Loucy (cell line): ENCODE measurements at regions not wholly inside any gene's neighbourhood (a gene's known extent, or its start where the extent isn't known, plus 50 kb on each side); places are given as distances from the start of the nearest gene placed in this dataset.

ENCODE experiments used
- H2AFZ ChIP-seq: fragments of 200-600 bp; sonication (generic); 2 replicates; pipeline ENCODE4 v1.6.0; 2016; ENCODE audit warnings: antibody characterized with exemption, mild to moderate bottlenecking, low read length, moderate library complexity
- H3F3A ChIP-seq: fragments of 200-600 bp; 2 replicates; pipeline ENCODE4 v1.6.0; 2016; ENCODE audit warnings: antibody characterized with exemption, low read depth, mild to moderate bottlenecking
- H3K27me3 ChIP-seq: fragments of 200-600 bp; sonication (generic); 2 replicates; pipeline ENCODE4 v1.6.1; 2014; ENCODE audit warnings: low read length, mild to moderate bottlenecking; ENCODE audit not compliant: insufficient read depth, poor library complexity, severe bottlenecking
- H3K36me3 ChIP-seq: fragments of 200-600 bp; sonication (generic); 2 replicates; pipeline ENCODE4 v1.6.1; 2016; ENCODE audit warnings: low read length; ENCODE audit not compliant: insufficient read depth
- H3K4me1 ChIP-seq: fragments of 200-600 bp; sonication (generic); 2 replicates; pipeline ENCODE4 v1.5.1; 2014; ENCODE audit warnings: low read length, mild to moderate bottlenecking; ENCODE audit not compliant: insufficient read depth, poor library complexity, severe bottlenecking
- H3K4me2 ChIP-seq: fragments of 200-600 bp; sonication (generic); 2 replicates; pipeline ENCODE4 v1.6.0; 2014; ENCODE audit warnings: antibody characterized with exemption, low read length, low read depth, mild to moderate bottlenecking; ENCODE audit not compliant: poor library complexity, severe bottlenecking
- H3K4me3 ChIP-seq: fragments of 200-600 bp; sonication (generic); 2 replicates; pipeline ENCODE4 v1.5.1; 2014; ENCODE audit warnings: low read length, mild to moderate bottlenecking, mixed read lengths; ENCODE audit not compliant: poor library complexity, severe bottlenecking
- H3K79me2 ChIP-seq: fragments of 200-600 bp; sonication (generic); 2 replicates; pipeline ENCODE4 v1.6.1; 2014; ENCODE audit warnings: low read length; ENCODE audit not compliant: insufficient read depth
- H3K9ac ChIP-seq: fragments of 200-600 bp; sonication (generic); 2 replicates; pipeline ENCODE4 v1.6.0; 2014; ENCODE audit warnings: mild to moderate bottlenecking, low read depth, low read length, moderate library complexity; ENCODE audit not compliant: poor library complexity, severe bottlenecking
- H3K9me2 ChIP-seq: fragments of 200-600 bp; sonication (generic); replicated peaks from 2 replicates; pipeline ENCODE4 v1.6.1; 2016; ENCODE audit warnings: low read depth, low read length, mixed read lengths
- H3K9me3 ChIP-seq: fragments of 200-600 bp; sonication (generic); 2 replicates; pipeline ENCODE4 v1.6.1; 2014; ENCODE audit warnings: mild to moderate bottlenecking, antibody characterized with exemption, low read length, low read depth; ENCODE audit not compliant: insufficient read depth
- H4K20me1 ChIP-seq: fragments of 200-600 bp; sonication (generic); 2 replicates; pipeline ENCODE4 v1.6.0; 2014; ENCODE audit warnings: antibody characterized with exemption, low read length, mild to moderate bottlenecking; ENCODE audit not compliant: insufficient read depth, poor library complexity, severe bottlenecking
- CTCF ChIP-seq: fragments of 200-600 bp; sonication (generic); conservative IDR thresholded peaks from 2 replicates; pipeline ENCODE4 v1.5.1; 2014; ENCODE audit warnings: mild to moderate bottlenecking, antibody characterized with exemption, low read length
- EZH2phosphoT487 ChIP-seq: fragments of 200-600 bp; IDR thresholded peaks from 2 replicates; pipeline ENCODE4 v1.6.1; 2018; ENCODE audit warnings: antibody characterized with exemption, mild to moderate bottlenecking, moderate library complexity, borderline replicate concordance

DNA sequence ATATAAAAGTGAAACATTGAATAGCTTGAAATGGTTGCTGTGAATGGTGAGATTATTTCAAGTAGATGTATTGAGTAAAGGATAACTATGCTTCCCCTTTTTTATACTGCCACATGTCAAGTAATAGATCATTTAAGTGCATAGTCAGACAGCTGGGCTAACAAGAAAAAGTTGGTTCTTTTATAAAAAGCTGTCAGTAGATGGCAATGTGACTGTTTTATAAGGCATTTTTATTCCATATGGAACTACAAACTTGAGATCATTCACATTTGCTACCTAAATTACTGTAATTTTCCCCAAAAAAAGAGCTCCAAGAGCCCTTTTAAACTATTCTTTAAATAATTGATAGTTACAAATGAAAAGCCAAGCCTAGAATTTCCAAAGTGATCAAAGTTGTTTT is 831.0 kb downstream of the C4orf33 start:
- TF ChIP-seq EZH2phosphoT487 (no peak), CTCF (peak; percentile 45)
- no peak overlapping the region for H3K9ac ChIP-seq
- no peaks in the 10 kb centered on the region for H3K9me3 ChIP-seq
- H3K9me2 ChIP-seq = no peaks in the 10 kb centered on the region
- no peaks in the 10 kb centered on the region for H3K36me3 ChIP-seq
- H3F3A ChIP-seq = no peaks in the 10 kb centered on the region
- H3K4me2 ChIP-seq = no peak overlapping the region
- H2AFZ ChIP-seq = no peak overlapping the region
- H3K79me2 ChIP-seq = no peaks in the 10 kb centered on the region
- H3K27me3 ChIP-seq = no peaks in the 10 kb centered on the region
- no peaks in the 10 kb centered on the region for H4K20me1 ChIP-seq
- H3K4me3 ChIP-seq = no peak overlapping the region
- H3K4me1 ChIP-seq = no peaks in the 10 kb centered on the region

- Histone ChIP-seq H3K4me3 (no peak overlapping the region), H3F3A (no peaks in the 10 kb centered on the region), H3K4me1 (no peaks in the 10 kb centered on the region), H3K79me2 (no peaks in the 10 kb centered on the region), H3K27me3 (no peaks in the 10 kb centered on the region), H4K20me1 (no peaks in the 10 kb centered on the region), H3K36me3 (no peaks in the 10 kb centered on the region), H2AFZ (no peak overlapping the region), H3K9me2 (no peaks in the 10 kb centered on the region), H3K9ac (no peak overlapping the region), H3K4me2 (no peak overlapping the region), H3K9me3 (no peaks in the 10 kb centered on the region)
- TF ChIP-seq EZH2phosphoT487 (no peak), CTCF (peak; percentile 73)
Observed at GRCh38 chr4:129929052-129929451, 833.1 kb downstream of the C4orf33 start.

DNA sequence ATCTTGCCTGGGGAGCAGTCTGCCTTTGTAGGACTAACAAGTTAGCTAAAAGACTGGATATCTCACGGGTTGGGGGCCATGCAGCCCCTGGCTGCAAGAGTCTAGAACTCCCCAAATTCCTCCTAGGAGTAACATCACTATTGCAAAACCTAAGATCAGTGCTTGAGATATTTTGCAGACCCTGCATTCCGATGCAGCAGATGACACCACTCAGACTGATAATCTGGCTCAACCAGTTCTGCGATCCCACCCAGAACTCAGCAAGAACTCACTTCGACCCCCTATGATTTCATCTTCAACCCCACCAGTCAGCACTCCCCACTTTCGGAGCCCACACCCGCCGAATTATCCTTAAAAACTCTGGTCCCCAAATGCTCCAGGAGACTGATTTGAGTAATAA is 834.0 kb downstream of the C4orf33 start:
- Histone ChIP-seq H4K20me1 (no peaks in the 10 kb centered on the region), H3K79me2 (no peaks in the 10 kb centered on the region)
- TF ChIP-seq CTCF (no peak), EZH2phosphoT487 (no peak)

More for the DNA sequence above, 834.0 kb downstream of the C4orf33 start:
- H2AFZ ChIP-seq = no peak overlapping the region
- no peaks in the 10 kb centered on the region for H3F3A ChIP-seq
- no peaks in the 10 kb centered on the region for H3K36me3 ChIP-seq
- no peak overlapping the region for H3K9ac ChIP-seq
- H3K27me3 ChIP-seq = no peaks in the 10 kb centered on the region
- no peaks in the 10 kb centered on the region for H3K9me3 ChIP-seq
- no peak overlapping the region for H3K4me2 ChIP-seq
- no peaks in the 10 kb centered on the region for H3K9me2 ChIP-seq
- no peaks in the 10 kb centered on the region for H3K4me1 ChIP-seq
- H3K4me3 ChIP-seq = no peak overlapping the region
